Right ventricle myocardium inferior (tissue), 1 donor: ENCODE measurements at regions not wholly inside any gene's neighbourhood (a gene's known extent, or its start where the extent isn't known, plus 50 kb on each side); places are given as distances from the start of the nearest gene placed in this dataset.

ENCODE experiments used
- ATAC-seq: fragments of 200-7000 bp; cut with Tn5 transposase; one replicate; pipeline ENCODE4 v1.9.1; 2020; ENCODE audit warnings: mild to moderate bottlenecking, moderate library complexity
- DNase-seq: peaks from one replicate; pipeline ENCODE4 v3.0.0; 2021; ENCODE audit errors: missing footprints
- intact Hi-C: fragments of 100-400 bp; cut with DNase I; formaldehyde crosslinking; loops from one replicate; pipeline ENCODE4 v1.11.0; 2022
- donor health status: DM: no; HTN: yes; CAD: no; lungs with severe emphysema.

- DNase-seq (no peak), ATAC-seq (no peak)
- intact Hi-C loops, result no loop called here
Observed at GRCh38 chr17:62913991-62914570, 52.0 kb upstream of the TANC2 start.

- ATAC-seq (no peak), DNase-seq (no peak)
- intact Hi-C loops, result no loop called here
Observed at GRCh38 chr17:62912363-62912762, 53.7 kb upstream of the TANC2 start.

- intact Hi-C loops, result no loop called here
- no peak for DNase-seq
Observed at GRCh38 chr17:62911114-62911513, 54.9 kb upstream of the TANC2 start.

GRCh38 chr17:62910277-62910676 is 55.8 kb upstream of the TANC2 start:
- intact Hi-C loops, result no loop called here

More at GRCh38 chr17:62911114-62911513, 54.9 kb upstream of the TANC2 start:
- no peak for ATAC-seq

GRCh38 chr17:62907961-62908360 is 58.1 kb upstream of the TANC2 start:
- DNase-seq, result no peak
- intact Hi-C loops, result no loop called here
- no peak for ATAC-seq

More at GRCh38 chr17:62910277-62910676, 55.8 kb upstream of the TANC2 start:
- ATAC-seq (no peak), DNase-seq (no peak)

- DNase-seq (no peak), ATAC-seq (no peak)
- intact Hi-C loops, result no loop called here
Observed at GRCh38 chr17:62906881-62907280, 59.2 kb upstream of the TANC2 start.

- no peak for ATAC-seq
- intact Hi-C loops, result no loop called here
Observed at GRCh38 chr17:62905233-62905632, 60.8 kb upstream of the TANC2 start.

GRCh38 chr17:62902531-62903220 is 63.4 kb upstream of the TANC2 start:
- intact Hi-C loops, result no loop called here
- DNase-seq (no peak), ATAC-seq (no peak)

More at GRCh38 chr17:62905233-62905632, 60.8 kb upstream of the TANC2 start:
- DNase-seq, result no peak

GRCh38 chr17:62901544-62901943 is 64.5 kb upstream of the TANC2 start:
- intact Hi-C loops, result no loop called here
- ATAC-seq (no peak), DNase-seq (no peak)

- DNase-seq (no peak), ATAC-seq (no peak)
- intact Hi-C loops, result no loop called here
Observed at GRCh38 chr17:62900096-62900495, 65.9 kb upstream of the TANC2 start.

GRCh38 chr17:62899361-62899760 is 66.7 kb upstream of the TANC2 start:
- intact Hi-C loops, result no loop called here
- DNase-seq, result no peak
- peak; percentile 47 for ATAC-seq

GRCh38 chr17:62898239-62898864 is 67.7 kb upstream of the TANC2 start:
- intact Hi-C loops, result no loop called here
- ATAC-seq, result peak; percentile 51
- DNase-seq, result no peak

GRCh38 chr17:62897706-62898105 is 68.3 kb upstream of the TANC2 start:
- ATAC-seq (no peak), DNase-seq (no peak)
- intact Hi-C loops, result no loop called here

GRCh38 chr17:62895320-62896301 is 70.4 kb upstream of the TANC2 start:
- intact Hi-C loops, result no loop called here
- DNase-seq, result no peak
- peak; percentile 24 for ATAC-seq

GRCh38 chr17:62892870-62893338 is 73.1 kb upstream of the TANC2 start:
- peak; percentile 72 for ATAC-seq
- no peak for DNase-seq

GRCh38 chr17:62892061-62892675 is 73.9 kb upstream of the TANC2 start:
- ATAC-seq, result no peak
- no peak for DNase-seq

More at GRCh38 chr17:62892870-62893338, 73.1 kb upstream of the TANC2 start:
- intact Hi-C loops, result no loop called here

GRCh38 chr17:62891659-62892058 is 74.4 kb upstream of the TANC2 start:
- ATAC-seq (no peak), DNase-seq (no peak)
- intact Hi-C loops, result no loop called here

More at GRCh38 chr17:62892061-62892675, 73.9 kb upstream of the TANC2 start:
- intact Hi-C loops, result no loop called here

GRCh38 chr17:62888765-62889164 is 77.3 kb upstream of the TANC2 start:
- ATAC-seq, result no peak
- DNase-seq, result no peak
- intact Hi-C loops, result no loop called here
